COR-L47 (cell line): ENCODE measurements at regions not wholly inside any gene's neighbourhood (a gene's known extent, or its start where the extent isn't known, plus 50 kb on each side); places are given as distances from the start of the nearest gene placed in this dataset.
"Not testable (repeated sequence)": the region's sequence is repeated elsewhere in the genome, so short reads cannot be mapped to it uniquely, and the experiment has no call there.

Experiments
- DNase-seq: peaks from one replicate; lab custom pipeline; 2025; lab: John Stamatoyannopoulos, UW

DNA sequence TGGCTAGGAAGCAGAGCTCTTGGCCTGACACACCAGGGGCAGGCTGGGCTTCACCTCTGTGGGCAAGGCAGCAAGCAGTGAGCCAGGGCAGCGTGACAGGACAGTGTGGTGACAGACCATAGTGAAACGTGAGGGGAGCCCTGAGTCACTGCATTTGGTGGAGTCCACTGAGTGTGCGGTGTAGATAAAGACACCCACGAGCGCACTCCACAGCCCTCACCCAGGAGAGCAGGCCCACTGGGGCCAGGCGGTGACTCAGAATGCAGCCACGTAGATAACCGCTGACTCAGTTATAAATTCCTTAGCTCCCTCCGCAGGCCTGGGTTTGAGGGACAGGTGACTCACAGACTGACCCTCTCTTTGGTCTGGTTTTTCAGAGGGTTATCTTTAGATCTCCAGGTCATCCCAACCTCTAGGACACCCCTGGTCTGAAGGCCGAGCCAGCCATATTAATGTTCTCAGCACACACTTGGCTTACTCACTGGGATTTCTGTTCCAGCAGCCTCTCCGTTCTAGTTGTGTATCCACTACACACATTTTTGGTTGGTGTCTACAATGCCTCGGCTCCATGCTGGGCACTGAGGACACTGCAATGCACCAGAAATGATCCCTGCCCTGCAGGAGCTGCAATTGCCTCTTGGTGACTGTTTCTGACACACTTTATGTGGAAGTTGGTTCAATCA lies 90.2 kb upstream of the TSPAN2 start:
- DNase-seq, result no peak

DNA sequence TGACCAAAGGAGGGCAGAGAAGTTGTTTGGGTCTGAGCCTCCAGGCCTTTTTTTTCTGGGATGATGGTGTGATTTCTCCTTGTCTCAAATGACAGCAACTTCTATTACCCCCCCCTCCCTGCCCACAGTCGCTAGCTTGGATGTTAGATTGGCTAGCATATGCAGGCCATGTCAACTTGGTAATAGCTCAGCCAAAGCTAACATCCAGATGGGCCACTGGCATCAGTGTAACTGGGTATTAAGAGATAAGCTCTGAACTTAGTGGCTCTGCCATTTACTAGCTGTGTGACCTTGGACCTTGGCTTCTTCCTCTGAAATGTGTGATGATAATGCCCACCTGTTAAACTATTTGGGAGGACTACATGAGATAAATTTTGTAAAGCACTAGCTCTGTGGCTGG lies 86.9 kb upstream of the TSPAN2 start:
- no peak for DNase-seq

GRCh38 chr1:115175596-115175995 lies 86.3 kb upstream of the TSPAN2 start:
- no peak for DNase-seq

GRCh38 chr1:115173151-115173550 lies 83.8 kb upstream of the TSPAN2 start:
- no peak for DNase-seq

- no peak for DNase-seq
Observed at GRCh38 chr1:115172270-115172669, 83.0 kb upstream of the TSPAN2 start.

GRCh38 chr1:115170961-115171392 lies 81.7 kb upstream of the TSPAN2 start:
- DNase-seq, result no peak

GRCh38 chr1:115170377-115170776 lies 81.1 kb upstream of the TSPAN2 start:
- DNase-seq, result no peak

- DNase-seq, result no peak
Observed at GRCh38 chr1:115168026-115168425, 78.7 kb upstream of the TSPAN2 start.

DNA sequence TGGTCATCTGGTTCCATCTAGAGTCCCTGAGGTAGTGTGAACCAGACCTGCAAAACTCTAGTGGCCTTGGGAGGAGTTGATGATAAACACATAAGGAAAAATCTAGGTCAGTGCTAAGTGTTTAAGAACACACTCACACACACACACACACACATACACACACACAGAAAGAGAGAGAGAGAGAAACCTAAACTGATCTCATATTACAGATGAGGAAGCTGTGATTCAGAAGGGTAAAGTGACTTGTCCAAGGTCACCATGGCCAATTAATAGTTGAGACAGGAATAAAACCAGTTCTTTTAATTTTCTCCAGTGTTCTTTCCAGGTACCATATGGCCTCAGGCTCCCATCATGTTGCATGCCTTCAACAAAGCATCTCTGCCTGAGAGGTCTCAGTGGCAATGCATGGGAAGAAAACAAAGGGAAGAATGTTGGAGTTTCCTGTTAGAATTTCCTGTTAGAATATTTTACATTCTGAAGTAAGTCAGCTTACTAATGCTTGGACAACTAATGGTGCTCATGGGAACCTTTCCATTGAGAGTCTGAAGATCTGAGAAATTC lies 77.3 kb upstream of the TSPAN2 start:
- DNase-seq, result no peak

DNA sequence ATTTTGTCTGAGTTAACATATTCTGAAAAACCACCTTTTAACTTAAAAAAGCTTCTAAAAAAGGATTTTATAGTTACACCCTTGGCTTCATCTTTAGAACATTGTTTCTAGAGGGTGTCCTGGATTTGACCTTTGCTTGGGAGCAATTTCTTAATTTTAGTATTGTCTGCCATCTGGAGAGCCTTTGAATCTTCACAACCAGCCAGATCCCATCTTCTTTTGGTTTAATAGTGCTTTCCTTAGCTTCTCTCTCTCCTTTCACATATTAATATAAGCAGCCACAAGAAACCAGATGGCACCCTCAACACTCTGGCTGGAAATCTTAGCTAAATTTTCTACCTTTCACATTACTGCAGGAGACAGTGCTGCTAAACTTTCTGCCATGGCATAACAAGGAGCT lies 76.5 kb upstream of the TSPAN2 start:
- DNase-seq, result no peak

DNA sequence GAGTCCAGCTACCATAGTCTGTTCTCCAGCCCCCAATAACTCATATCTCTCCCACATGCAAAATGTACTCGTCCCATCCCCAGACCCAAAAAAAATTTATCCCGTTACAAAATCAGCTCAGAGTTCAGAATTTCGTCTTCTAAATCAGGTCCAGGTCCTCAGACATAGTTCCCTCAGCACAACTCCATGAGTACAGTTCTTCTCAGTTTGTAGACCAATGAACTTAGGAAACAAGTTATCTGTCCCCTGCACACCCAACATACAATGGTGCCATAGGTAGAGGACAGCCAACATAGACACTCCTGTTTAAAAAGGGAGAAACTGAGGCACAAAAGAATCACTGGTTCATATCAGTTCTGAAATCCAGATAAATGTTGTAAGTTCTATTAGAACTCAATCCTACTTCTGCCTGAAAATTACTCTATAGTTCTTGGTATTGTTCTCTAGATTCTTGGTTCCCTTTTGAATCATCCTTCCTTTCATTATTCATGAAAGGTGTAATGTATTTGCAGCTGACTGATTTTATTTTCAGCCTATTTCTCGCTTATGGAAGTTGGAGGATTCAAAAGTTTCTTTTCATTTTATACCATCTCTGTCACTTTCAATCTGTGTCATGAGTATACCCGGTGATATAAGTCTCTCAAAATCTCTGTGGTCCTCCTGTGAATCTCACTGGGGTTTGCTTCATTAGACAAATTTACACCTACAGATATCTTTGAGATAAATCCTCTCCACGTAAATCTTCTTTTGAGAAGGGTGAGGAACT lies 75.8 kb upstream of the TSPAN2 start:
- DNase-seq, result no peak

DNA sequence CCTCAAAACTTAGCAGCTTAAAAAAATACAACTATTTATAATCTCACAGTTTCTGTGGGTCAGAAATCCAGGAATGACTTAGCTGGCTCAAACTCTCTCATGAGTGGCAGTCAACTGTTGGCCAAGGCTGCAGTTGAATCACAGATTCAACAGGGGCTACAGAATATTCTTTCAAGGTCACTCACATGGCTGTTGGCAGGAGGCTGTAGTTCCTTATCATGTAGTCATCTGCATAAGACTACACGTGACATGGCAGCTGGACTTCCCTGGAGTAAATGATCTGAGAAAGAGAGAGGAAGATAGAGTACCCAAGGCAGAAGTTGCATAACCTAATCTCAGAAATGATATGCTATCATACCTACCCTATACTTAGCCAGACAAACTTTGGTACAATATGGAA lies 75.2 kb upstream of the TSPAN2 start:
- DNase-seq, result no peak

DNA sequence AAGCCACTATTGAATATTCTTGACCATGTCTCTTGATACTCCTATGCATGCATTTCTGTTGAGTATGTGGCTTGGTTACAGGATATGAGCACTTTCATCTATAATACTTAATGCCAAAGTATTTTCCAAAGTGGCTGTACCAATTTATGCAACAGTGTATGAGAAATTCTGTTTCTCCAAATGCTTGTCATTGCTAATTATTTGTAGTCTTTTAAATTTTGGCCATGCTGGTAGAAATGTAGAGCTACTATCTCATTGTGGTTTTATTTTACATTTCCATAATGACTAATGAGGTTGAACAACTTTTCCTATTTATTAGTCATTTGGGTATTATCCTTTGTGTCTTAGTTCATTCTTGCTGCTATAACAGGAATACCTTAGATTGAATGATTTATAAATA lies 71.4 kb upstream of the TSPAN2 start:
- DNase-seq, result no peak

GRCh38 chr1:115159958-115160357 lies 70.7 kb upstream of the TSPAN2 start:
- no peak for DNase-seq

GRCh38 chr1:115158181-115158580 lies 68.9 kb upstream of the TSPAN2 start:
- DNase-seq, result no peak

DNA sequence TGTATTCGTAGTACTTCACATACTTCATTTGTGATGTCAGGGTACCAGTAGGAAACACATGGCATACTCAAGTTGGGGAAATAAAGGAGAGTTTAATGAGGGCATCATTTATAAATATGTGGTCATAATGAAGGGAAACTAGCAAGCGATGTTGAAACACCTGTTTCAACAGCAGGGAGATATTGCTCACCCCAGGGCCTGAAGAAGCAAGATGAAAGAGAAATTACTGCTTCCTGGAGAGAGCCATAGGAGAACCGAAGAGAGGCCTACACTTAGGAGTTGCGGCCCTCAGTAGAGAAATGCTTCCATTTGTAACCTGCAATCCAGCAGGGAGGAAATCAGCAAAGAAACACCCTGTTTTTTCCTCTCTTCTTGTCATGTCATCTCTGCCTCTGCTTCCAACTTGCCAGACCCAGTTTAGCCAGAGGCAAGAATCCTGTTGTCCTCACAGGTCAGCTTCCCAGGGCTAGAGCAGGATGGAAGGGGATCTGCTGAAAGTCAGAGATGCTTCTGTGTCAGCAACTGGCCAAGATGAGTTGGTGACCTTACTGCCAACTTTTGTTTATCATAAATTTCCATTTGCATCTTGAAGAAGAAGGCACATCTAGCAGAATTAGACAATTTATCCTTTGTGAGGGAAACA lies 67.6 kb upstream of the TSPAN2 start:
- no peak for DNase-seq

GRCh38 chr1:115153966-115154557 lies 64.8 kb upstream of the TSPAN2 start:
- no peak for DNase-seq

- not testable (repeated sequence) for DNase-seq
Observed at GRCh38 chr1:115147928-115148327, 58.6 kb upstream of the TSPAN2 start.

DNA sequence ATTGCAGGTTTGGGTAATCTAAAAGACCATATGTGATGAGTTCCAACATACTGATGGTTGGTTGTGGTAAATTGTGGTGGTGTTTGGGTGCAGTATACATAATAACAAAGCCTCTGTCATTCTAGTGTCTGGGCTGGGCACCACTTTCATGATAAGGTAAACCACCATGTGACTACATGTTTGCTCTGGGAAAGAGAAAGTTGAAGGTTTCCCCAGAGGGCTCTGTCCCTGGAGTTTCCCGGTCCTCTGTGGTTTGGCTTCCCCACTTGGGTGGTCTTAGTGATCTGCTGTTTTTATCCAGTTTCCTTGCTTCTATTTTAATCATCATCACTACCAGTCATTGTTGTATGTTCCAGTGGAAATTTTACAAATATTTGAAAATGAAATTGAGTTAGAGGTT lies 55.9 kb upstream of the TSPAN2 start:
- DNase-seq, result no peak

GRCh38 chr1:115144176-115144575 lies 54.9 kb upstream of the TSPAN2 start:
- DNase-seq, result no peak

DNA sequence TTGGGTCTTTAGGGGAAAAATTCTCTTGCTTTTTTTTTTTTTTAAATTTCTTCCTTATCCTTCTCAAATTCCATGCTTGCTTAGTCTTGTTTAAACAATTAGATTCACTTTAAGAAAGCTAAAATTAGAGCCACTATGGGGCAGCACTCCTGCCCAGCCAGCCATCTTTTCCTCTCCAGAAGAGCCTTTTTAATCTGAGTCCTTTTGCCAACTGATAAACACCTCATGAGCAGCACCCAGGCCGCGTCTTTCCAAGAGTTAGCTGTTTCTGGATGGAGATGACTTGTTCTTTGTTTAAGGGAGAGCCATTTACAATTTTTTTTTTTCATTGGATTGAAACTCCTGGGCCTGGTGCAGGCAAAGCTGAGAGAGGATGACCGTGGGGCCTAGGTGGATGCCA lies 53.3 kb upstream of the TSPAN2 start:
- DNase-seq, result no peak

DNA sequence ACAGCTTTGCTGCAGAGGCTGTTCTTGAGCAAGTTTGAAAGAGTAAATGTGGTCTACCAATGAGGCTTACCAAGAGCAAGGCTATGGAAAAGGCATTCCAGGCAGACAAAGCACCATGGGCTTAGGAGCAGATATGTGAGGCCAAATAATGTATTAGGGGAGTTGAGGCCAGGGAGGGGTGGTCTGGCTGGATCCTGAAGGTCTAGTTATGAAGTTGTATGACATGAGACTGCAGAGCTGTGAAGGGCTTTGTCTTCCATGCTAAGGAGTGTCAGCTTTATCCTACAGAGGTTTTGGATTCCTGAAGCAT lies 51.8 kb upstream of the TSPAN2 start:
- no peak for DNase-seq
